ENCODE measurements at regions not wholly inside any gene's neighbourhood (a gene's known extent, or its start where the extent isn't known, plus 50 kb on each side); places are given as distances from the start of the nearest gene placed in this dataset.
A peak's percentile ranks its signal among the peaks of the same experiment; 100 is the strongest.

- CTCF ChIA-PET = no interaction called here
- intact Hi-C loops (cut with micrococcal nuclease; ENCODE audit: unreplicated experiment) = no loop called here
- BruUV-seq (replicated peaks) = no TSS peak
- Mint-ChIP-seq H3K4me3 (ENCODE audit: low read depth, unreplicated experiment) (no peak overlapping the region), H3K27ac (ENCODE audit: unreplicated experiment) (no peak overlapping the region), H3K4me1 (ENCODE audit: low read depth, unreplicated experiment) (no peaks in the 10 kb centered on the region), H3K36me3 (ENCODE audit: insufficient read depth, unreplicated experiment) (no peaks in the 10 kb centered on the region), H3K9me3 (ENCODE audit: low read depth, unreplicated experiment) (no peaks in the 10 kb centered on the region), H3K27me3 (ENCODE audit: unreplicated experiment) (no peaks in the 10 kb centered on the region)
- no peak for TF ChIP-seq CTCF (IDR thresholded peaks at IDR 0.05; ENCODE audit: unreplicated experiment)
- no peak for DNase-seq
Measured at GRCh38 chr12:60529723-60530122, 933.9 kb downstream of the SLC16A7 start.

- no TSS peak for BruUV-seq (replicated peaks)
- peaks cover 7% of the 10 kb centered on the region for H3K4me1 Mint-ChIP-seq (ENCODE audit: low read depth, unreplicated experiment)
- intact Hi-C loops (cut with micrococcal nuclease; ENCODE audit: unreplicated experiment) = no loop called here
- CTCF ChIA-PET = no interaction called here
- H3K27me3 Mint-ChIP-seq (ENCODE audit: unreplicated experiment) = no peaks in the 10 kb centered on the region
- no peak for DNase-seq
- H3K4me3 Mint-ChIP-seq (ENCODE audit: low read depth, unreplicated experiment) = no peak overlapping the region
- TF ChIP-seq CTCF (IDR thresholded peaks at IDR 0.05; ENCODE audit: unreplicated experiment) = no peak
- H3K9me3 Mint-ChIP-seq (ENCODE audit: low read depth, unreplicated experiment) = no peaks in the 10 kb centered on the region
- H3K36me3 Mint-ChIP-seq (ENCODE audit: insufficient read depth, unreplicated experiment) = no peaks in the 10 kb centered on the region
- H3K27ac Mint-ChIP-seq (ENCODE audit: unreplicated experiment) = peak overlapping the region; percentile 11
Measured at GRCh38 chr12:60535363-60535762, 939.5 kb downstream of the SLC16A7 start.

GRCh38 chr12:60539592-60539991 lies 943.8 kb downstream of the SLC16A7 start:
- no peak overlapping the region for H3K4me3 Mint-ChIP-seq (ENCODE audit: low read depth, unreplicated experiment)
- no peak overlapping the region for H3K27ac Mint-ChIP-seq (ENCODE audit: unreplicated experiment)

GRCh38 chr12:60568914-60569313 lies 973.1 kb downstream of the SLC16A7 start:
- CTCF ChIA-PET = interaction anchor here (0.7 kb wide), 1 partner anchor 18 kb away, joined by 3 read pairs; no protein-coding TSS in a partner anchor
- no peak for DNase-seq
- no peak overlapping the region for H3K27ac Mint-ChIP-seq (ENCODE audit: unreplicated experiment)
- H3K9me3 Mint-ChIP-seq (ENCODE audit: low read depth, unreplicated experiment) = no peaks in the 10 kb centered on the region
- no peaks in the 10 kb centered on the region for H3K27me3 Mint-ChIP-seq (ENCODE audit: unreplicated experiment)
- no TSS peak for BruUV-seq (replicated peaks)
- intact Hi-C loops (cut with micrococcal nuclease; ENCODE audit: unreplicated experiment) = no loop called here
- TF ChIP-seq CTCF (IDR thresholded peaks at IDR 0.05; ENCODE audit: unreplicated experiment) = no peak
- no peaks in the 10 kb centered on the region for H3K4me1 Mint-ChIP-seq (ENCODE audit: low read depth, unreplicated experiment)
- H3K4me3 Mint-ChIP-seq (ENCODE audit: low read depth, unreplicated experiment) = no peak overlapping the region
- H3K36me3 Mint-ChIP-seq (ENCODE audit: insufficient read depth, unreplicated experiment) = no peaks in the 10 kb centered on the region

More at GRCh38 chr12:60539592-60539991, 943.8 kb downstream of the SLC16A7 start:
- CTCF ChIA-PET = no interaction called here
- DNase-seq = no peak
- no peaks in the 10 kb centered on the region for H3K27me3 Mint-ChIP-seq (ENCODE audit: unreplicated experiment)
- TF ChIP-seq CTCF (IDR thresholded peaks at IDR 0.05; ENCODE audit: unreplicated experiment) = no peak
- BruUV-seq (replicated peaks) = no TSS peak
- intact Hi-C loops (cut with micrococcal nuclease; ENCODE audit: unreplicated experiment) = no loop called here
- H3K4me1 Mint-ChIP-seq (ENCODE audit: low read depth, unreplicated experiment) = peaks cover 7% of the 10 kb centered on the region
- H3K36me3 Mint-ChIP-seq (ENCODE audit: insufficient read depth, unreplicated experiment) = no peaks in the 10 kb centered on the region
- H3K9me3 Mint-ChIP-seq (ENCODE audit: low read depth, unreplicated experiment) = no peaks in the 10 kb centered on the region

All from Calu3 (cell line).